Osteocyte (in vitro differentiated cells): ENCODE measurements at regions not wholly inside any gene's neighbourhood (a gene's known extent, or its start where the extent isn't known, plus 50 kb on each side); places are given as distances from the start of the nearest gene placed in this dataset.

Experiments used
- DNase-seq: peaks from one replicate; pipeline ENCODE4 v3.0.0; 2021; ENCODE audit warnings: mixed read lengths; ENCODE audit not compliant: unreplicated experiment; ENCODE audit errors: extremely low spot score
- H3K27ac Mint-ChIP-seq: one replicate; pipeline ENCODE4 v1.8.0; 2021; ENCODE audit warnings: mild to moderate bottlenecking, mixed read lengths; ENCODE audit not compliant: unreplicated experiment
- H3K27me3 Mint-ChIP-seq: one replicate; pipeline ENCODE4 v1.8.0; 2021; ENCODE audit warnings: mixed read lengths; ENCODE audit not compliant: unreplicated experiment
- H3K36me3 Mint-ChIP-seq: one replicate; pipeline ENCODE4 v1.8.0; 2021; ENCODE audit warnings: mixed read lengths; ENCODE audit not compliant: unreplicated experiment
- H3K4me1 Mint-ChIP-seq: one replicate; pipeline ENCODE4 v1.8.0; 2021; ENCODE audit warnings: mixed read lengths; ENCODE audit not compliant: unreplicated experiment
- H3K4me3 Mint-ChIP-seq: one replicate; pipeline ENCODE4 v1.8.0; 2021; ENCODE audit warnings: mild to moderate bottlenecking, moderate library complexity, mixed read lengths; ENCODE audit not compliant: unreplicated experiment
- H3K9me3 Mint-ChIP-seq: one replicate; pipeline ENCODE4 v1.8.0; 2021; ENCODE audit warnings: mixed read lengths; ENCODE audit not compliant: unreplicated experiment
- CTCF ChIP-seq: fragments of 200-600 bp; sonication (generic); IDR thresholded peaks from 2 replicates; pipeline ENCODE4 v1.5.0; 2021; ENCODE audit warnings: antibody characterized with exemption, mild to moderate bottlenecking, moderate library complexity

DNA sequence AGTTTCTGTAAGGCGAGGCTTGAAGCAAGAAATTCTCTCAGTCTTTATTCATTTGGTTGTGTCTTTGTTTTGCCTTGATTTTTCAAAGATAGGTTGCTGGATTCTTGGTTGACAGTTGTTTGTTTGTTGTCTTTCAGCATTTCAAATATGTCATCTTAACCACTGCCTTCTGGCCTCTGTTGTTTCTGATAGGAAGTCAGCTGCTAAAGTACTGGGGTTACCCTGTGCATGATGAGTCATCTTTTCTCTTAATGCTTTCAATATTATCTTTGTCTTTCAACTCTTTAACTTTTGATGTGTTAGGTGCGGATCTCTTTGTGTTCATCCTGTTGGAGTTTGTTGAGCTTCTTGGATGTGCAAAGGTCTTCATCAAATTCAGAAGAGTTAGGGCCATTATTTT is 1571.3 kb downstream of the MAT2B start:
- DNase-seq, result no peak
- Mint-ChIP-seq H3K27ac (no peak overlapping the region), H3K27me3 (no peaks in the 10 kb centered on the region), H3K4me3 (no peak overlapping the region), H3K9me3 (peaks cover 36% of the 10 kb centered on the region), H3K36me3 (no peaks in the 10 kb centered on the region), H3K4me1 (no peaks in the 10 kb centered on the region)
- no peak for TF ChIP-seq CTCF

DNA sequence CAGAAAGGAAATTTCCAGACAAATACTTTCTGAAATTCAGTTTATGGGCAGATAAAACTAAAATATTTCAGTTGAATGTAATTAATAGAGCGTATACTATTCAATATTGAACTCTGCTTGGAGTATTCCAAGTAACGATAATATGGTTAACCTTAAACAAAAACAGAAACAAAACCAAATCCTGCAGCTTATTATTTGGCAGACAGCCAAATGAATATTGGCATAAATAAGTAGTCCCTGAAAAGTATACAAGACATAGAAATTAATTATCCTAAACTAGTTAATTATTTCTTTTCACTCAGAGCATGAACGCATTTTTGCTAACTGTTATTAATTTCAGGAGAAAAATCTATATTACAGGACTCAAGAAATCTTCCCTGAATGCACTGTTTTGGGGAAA is 1574.0 kb downstream of the MAT2B start:
- Mint-ChIP-seq H3K9me3 (peaks cover 16% of the 10 kb centered on the region), H3K4me1 (no peaks in the 10 kb centered on the region), H3K36me3 (no peaks in the 10 kb centered on the region), H3K27me3 (no peaks in the 10 kb centered on the region), H3K27ac (no peak overlapping the region), H3K4me3 (no peak overlapping the region)
- no peak for DNase-seq
- TF ChIP-seq CTCF, result no peak

DNA sequence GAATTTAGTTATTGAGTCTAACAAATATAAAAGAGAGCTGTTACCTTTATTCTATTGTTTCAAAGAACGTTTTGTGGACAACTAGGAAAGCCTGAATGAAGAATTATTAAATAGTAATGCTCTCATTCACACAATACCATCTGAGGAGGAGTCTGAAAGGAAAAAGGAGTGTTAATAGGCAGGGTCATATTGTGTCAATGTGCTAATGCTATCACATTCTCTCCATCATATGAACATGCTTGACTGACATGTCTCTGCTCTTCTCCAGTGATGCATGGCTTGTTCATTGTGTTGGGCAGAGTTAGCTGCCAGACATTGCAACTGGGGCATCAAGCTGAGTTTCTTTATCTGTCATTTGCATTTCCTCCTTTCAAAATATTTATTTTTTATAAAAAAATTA is 1578.0 kb downstream of the MAT2B start:
- no peak overlapping the region for H3K27ac Mint-ChIP-seq
- TF ChIP-seq CTCF, result no peak
- H3K4me3 Mint-ChIP-seq, result no peak overlapping the region
- no peaks in the 10 kb centered on the region for H3K4me1 Mint-ChIP-seq
- H3K36me3 Mint-ChIP-seq, result no peaks in the 10 kb centered on the region
- DNase-seq, result no peak
- H3K9me3 Mint-ChIP-seq, result no peaks in the 10 kb centered on the region
- H3K27me3 Mint-ChIP-seq, result no peaks in the 10 kb centered on the region

GRCh38 chr5:165086465-165086864 is 1581.0 kb downstream of the MAT2B start:
- H3K36me3 Mint-ChIP-seq, result no peaks in the 10 kb centered on the region
- no peak overlapping the region for H3K4me3 Mint-ChIP-seq
- no peak overlapping the region for H3K27ac Mint-ChIP-seq
- H3K9me3 Mint-ChIP-seq, result no peaks in the 10 kb centered on the region
- no peak for TF ChIP-seq CTCF
- no peaks in the 10 kb centered on the region for H3K27me3 Mint-ChIP-seq
- no peaks in the 10 kb centered on the region for H3K4me1 Mint-ChIP-seq
- no peak for DNase-seq

DNA sequence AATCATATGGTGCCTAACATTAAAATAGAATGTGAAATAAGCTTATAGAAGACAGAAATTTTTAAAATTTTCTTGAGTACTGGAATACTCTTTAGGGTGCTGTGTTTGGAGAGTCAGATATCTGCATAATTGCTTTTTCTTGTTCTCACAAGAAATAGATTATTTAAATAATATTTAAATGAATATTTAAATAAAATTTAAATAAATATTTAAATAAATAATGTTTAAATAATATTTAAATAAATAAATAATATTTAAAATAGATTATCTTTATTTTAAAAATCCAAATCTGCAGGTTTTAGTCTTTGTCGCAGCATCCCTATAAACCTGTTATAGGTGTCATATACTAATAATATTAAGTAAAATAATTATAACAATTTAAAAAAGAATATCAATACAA is 1589.4 kb downstream of the MAT2B start:
- Mint-ChIP-seq H3K27me3 (no peaks in the 10 kb centered on the region), H3K4me3 (no peak overlapping the region), H3K27ac (no peak overlapping the region), H3K36me3 (no peaks in the 10 kb centered on the region), H3K4me1 (no peaks in the 10 kb centered on the region), H3K9me3 (peaks cover 15% of the 10 kb centered on the region)
- no peak for DNase-seq
- TF ChIP-seq CTCF, result no peak
